CD8-positive, alpha-beta memory T cell (primary cell): ENCODE measurements at regions not wholly inside any gene's neighbourhood (a gene's known extent, or its start where the extent isn't known, plus 50 kb on each side); places are given as distances from the start of the nearest gene placed in this dataset.

Source experiments
- CTCF ChIA-PET: fragments of 350-600 bp; sonication (Branson Sonifier 250); formaldehyde crosslinking; loops from one replicate; lab custom pipeline; 2021; ENCODE audit warnings: antibody characterized with exemption; lab: Charles Lee
- POLR2A ChIA-PET: fragments of 350-600 bp; sonication (Branson Sonifier 250); formaldehyde crosslinking; loops from one replicate; lab custom pipeline; 2021; ENCODE audit warnings: antibody characterized with exemption; lab: Charles Lee
- DNase-seq, 5 donors: peaks; one replicate each; pipeline versions ENCODE4 v3.0.0 to v3.0.0-alpha.2; 2020 to 2022; ENCODE audit warnings: mixed read lengths in 1 of 5
- H3K27ac ChIP-seq: one replicate; pipeline ENCODE4 v1.7.0; 2013; ENCODE audit warnings: low read depth, mild to moderate bottlenecking, low read length, moderate library complexity
- H3K27me3 ChIP-seq: 2 replicates; pipeline ENCODE4 v1.7.0; 2013; ENCODE audit warnings: low read length, mild to moderate bottlenecking; ENCODE audit not compliant: insufficient read depth, poor library complexity, severe bottlenecking
- H3K36me3 ChIP-seq: 2 replicates; pipeline ENCODE4 v1.7.0; 2013; ENCODE audit warnings: mild to moderate bottlenecking, low read length, moderate library complexity; ENCODE audit not compliant: insufficient read depth
- H3K4me1 ChIP-seq: 2 replicates; pipeline ENCODE4 v1.7.0; 2013; ENCODE audit warnings: mild to moderate bottlenecking, low read length, moderate library complexity; ENCODE audit not compliant: insufficient read depth
- H3K4me3 ChIP-seq: 2 replicates; pipeline ENCODE4 v1.7.0; 2013; ENCODE audit warnings: mild to moderate bottlenecking, low read length
- H3K9me3 ChIP-seq: 2 replicates; pipeline ENCODE4 v1.7.0; 2013; ENCODE audit warnings: mild to moderate bottlenecking, low read length
- H3K27ac Mint-ChIP-seq, 8 donors: one replicate each; pipeline ENCODE4 v1.8.0; 2020 to 2021; ENCODE audit warnings: mixed read lengths in 8 of 8, mild to moderate bottlenecking in 6 of 8, inconsistent platforms in 3 of 8, moderate library complexity in 3 of 8
- H3K27me3 Mint-ChIP-seq, 2 donors: one replicate each; pipeline ENCODE4 v1.8.0; 2020 to 2021; ENCODE audit warnings: mixed read lengths in 2 of 2, mild to moderate bottlenecking in 1 of 2, moderate library complexity in 1 of 2
- H3K36me3 Mint-ChIP-seq, 3 donors: one replicate each; pipeline ENCODE4 v1.8.0; 2020 to 2021; ENCODE audit warnings: mixed read lengths in 3 of 3, inconsistent platforms in 1 of 3, mild to moderate bottlenecking in 1 of 3
- H3K4me1 Mint-ChIP-seq, 3 donors: one replicate each; pipeline ENCODE4 v1.8.0; 2020 to 2021; ENCODE audit warnings: mixed read lengths in 3 of 3, inconsistent platforms in 1 of 3, mild to moderate bottlenecking in 1 of 3
- H3K4me3 Mint-ChIP-seq, 7 donors: one replicate each; pipeline ENCODE4 v1.8.0; 2020 to 2021; ENCODE audit warnings: mixed read lengths in 7 of 7, mild to moderate bottlenecking in 6 of 7, moderate library complexity in 4 of 7, inconsistent platforms in 2 of 7
- H3K9me3 Mint-ChIP-seq, 5 donors: one replicate each; pipeline ENCODE4 v1.8.0; 2020 to 2022; ENCODE audit warnings: mixed read lengths in 5 of 5, mild to moderate bottlenecking in 3 of 5, moderate library complexity in 2 of 5, inconsistent platforms in 1 of 5

GRCh38 chrX:40433160-40433559, 147.6 kb upstream of the ATP6AP2 start:
- Mint-ChIP-seq H3K36me3 (peaks cover 0 to 13% (median 0%) of the 10 kb centered on the region in 3 donors), H3K27me3 (peaks cover 0 to 10% of the 10 kb centered on the region in 2 donors), H3K4me1 (no peaks in the 10 kb centered on the region), H3K9me3 (peaks cover 0 to 9% (median 2%) of the 10 kb centered on the region in 5 donors), H3K27ac (peak overlapping the region in 1 of 8 donors; percentile 47), H3K4me3 (no peak overlapping the region)
- DNase-seq, result no peak
- ChIA-PET CTCF (no interaction called here), POLR2A (no interaction called here)
- no peaks in the 10 kb centered on the region for H3K4me1 ChIP-seq
- H3K27me3 ChIP-seq, result no peaks in the 10 kb centered on the region
- H3K27ac ChIP-seq, result no peak overlapping the region
- H3K4me3 ChIP-seq, result no peak overlapping the region
- H3K36me3 ChIP-seq, result no peaks in the 10 kb centered on the region
- no peaks in the 10 kb centered on the region for H3K9me3 ChIP-seq

GRCh38 chrX:40424259-40424658, 156.5 kb upstream of the ATP6AP2 start:
- Histone ChIP-seq H3K27me3 (no peaks in the 10 kb centered on the region), H3K4me3 (no peak overlapping the region), H3K27ac (no peak overlapping the region), H3K9me3 (no peaks in the 10 kb centered on the region), H3K4me1 (no peaks in the 10 kb centered on the region), H3K36me3 (no peaks in the 10 kb centered on the region)
- DNase-seq, result no peak
- H3K4me3 Mint-ChIP-seq, result no peak overlapping the region
- peaks cover 0 to 4% (median under 1%) of the 10 kb centered on the region in 3 donors for H3K4me1 Mint-ChIP-seq
- peak overlapping the region in 1 of 8 donors; percentile 41 for H3K27ac Mint-ChIP-seq
- peaks cover 0 to 12% (median 0%) of the 10 kb centered on the region in 3 donors for H3K36me3 Mint-ChIP-seq
- H3K9me3 Mint-ChIP-seq, result peaks cover 0 to 16% (median 2%) of the 10 kb centered on the region in 5 donors
- POLR2A ChIA-PET, result no interaction called here
- peaks cover 0 to 11% of the 10 kb centered on the region in 2 donors for H3K27me3 Mint-ChIP-seq
- CTCF ChIA-PET, result no interaction called here

- H3K9me3 ChIP-seq, result no peaks in the 10 kb centered on the region
- POLR2A ChIA-PET, result no interaction called here
- no peak overlapping the region for H3K27ac Mint-ChIP-seq
- peaks cover 0 to 8% (median 2%) of the 10 kb centered on the region in 5 donors for H3K9me3 Mint-ChIP-seq
- H3K27ac ChIP-seq, result no peak overlapping the region
- no peak overlapping the region for H3K4me3 Mint-ChIP-seq
- DNase-seq, result no peak
- H3K36me3 ChIP-seq, result no peaks in the 10 kb centered on the region
- peaks cover 0 to 8% (median 0%) of the 10 kb centered on the region in 3 donors for H3K36me3 Mint-ChIP-seq
- no peaks in the 10 kb centered on the region for H3K4me1 ChIP-seq
- H3K27me3 ChIP-seq, result no peaks in the 10 kb centered on the region
- no peak overlapping the region for H3K4me3 ChIP-seq
- peaks cover 0 to 11% of the 10 kb centered on the region in 2 donors for H3K27me3 Mint-ChIP-seq
- peaks cover 9 to 14% (median 9%) of the 10 kb centered on the region in 3 donors for H3K4me1 Mint-ChIP-seq
- CTCF ChIA-PET, result no interaction called here
Measured at GRCh38 chrX:40423299-40423698, 157.5 kb upstream of the ATP6AP2 start.

- no peak for DNase-seq
- ChIA-PET CTCF (no interaction called here), POLR2A (no interaction called here)
- H3K27ac Mint-ChIP-seq, result no peak overlapping the region
- H3K9me3 Mint-ChIP-seq, result peaks cover 0 to 5% (median 2%) of the 10 kb centered on the region in 5 donors
- Histone ChIP-seq H3K27me3 (no peaks in the 10 kb centered on the region), H3K4me1 (no peaks in the 10 kb centered on the region), H3K9me3 (no peaks in the 10 kb centered on the region), H3K27ac (no peak overlapping the region), H3K4me3 (no peak overlapping the region), H3K36me3 (no peaks in the 10 kb centered on the region)
- H3K27me3 Mint-ChIP-seq, result peaks cover 0 to 11% of the 10 kb centered on the region in 2 donors
- peaks cover 0 to 1% (median 0%) of the 10 kb centered on the region in 3 donors for H3K36me3 Mint-ChIP-seq
- H3K4me1 Mint-ChIP-seq, result peaks cover 9 to 17% (median 17%) of the 10 kb centered on the region in 3 donors
- no peak overlapping the region for H3K4me3 Mint-ChIP-seq
Measured at GRCh38 chrX:40422021-40422420, 158.7 kb upstream of the ATP6AP2 start.

GRCh38 chrX:40420899-40421729, 159.7 kb upstream of the ATP6AP2 start:
- no peaks in the 10 kb centered on the region for H3K27me3 ChIP-seq
- ChIA-PET CTCF (no interaction called here), POLR2A (no interaction called here)
- peaks cover 0 to 10% of the 10 kb centered on the region in 2 donors for H3K27me3 Mint-ChIP-seq
- H3K9me3 Mint-ChIP-seq, result peaks cover 0 to 3% (median 0%) of the 10 kb centered on the region in 5 donors
- H3K9me3 ChIP-seq, result no peaks in the 10 kb centered on the region
- H3K4me1 ChIP-seq, result no peaks in the 10 kb centered on the region
- H3K4me1 Mint-ChIP-seq, result peaks cover 9 to 17% (median 17%) of the 10 kb centered on the region in 3 donors
- H3K36me3 ChIP-seq, result no peaks in the 10 kb centered on the region
- no peak overlapping the region for H3K27ac Mint-ChIP-seq
- no peak overlapping the region for H3K4me3 ChIP-seq
- H3K36me3 Mint-ChIP-seq, result no peaks in the 10 kb centered on the region
- DNase-seq, result no peak
- H3K4me3 Mint-ChIP-seq, result no peak overlapping the region
- no peak overlapping the region for H3K27ac ChIP-seq

GRCh38 chrX:40418813-40419195, 162.0 kb upstream of the ATP6AP2 start:
- Mint-ChIP-seq H3K27ac (no peak overlapping the region), H3K4me3 (no peak overlapping the region), H3K36me3 (no peaks in the 10 kb centered on the region), H3K4me1 (peaks cover 9 to 17% (median 17%) of the 10 kb centered on the region in 3 donors), H3K27me3 (peaks cover 0 to 7% of the 10 kb centered on the region in 2 donors), H3K9me3 (no peaks in the 10 kb centered on the region)
- POLR2A ChIA-PET, result no interaction called here
- Histone ChIP-seq H3K27ac (no peak overlapping the region), H3K9me3 (no peaks in the 10 kb centered on the region), H3K4me3 (no peak overlapping the region), H3K36me3 (no peaks in the 10 kb centered on the region), H3K27me3 (no peaks in the 10 kb centered on the region), H3K4me1 (no peaks in the 10 kb centered on the region)
- CTCF ChIA-PET, result no interaction called here
- DNase-seq, result peak in 3 of 5 donors; percentile 1 to 13 (median 1)

- Histone ChIP-seq H3K27ac (no peak overlapping the region), H3K27me3 (no peaks in the 10 kb centered on the region), H3K36me3 (no peaks in the 10 kb centered on the region), H3K4me1 (no peaks in the 10 kb centered on the region), H3K4me3 (no peak overlapping the region), H3K9me3 (no peaks in the 10 kb centered on the region)
- ChIA-PET CTCF (no interaction called here), POLR2A (no interaction called here)
- H3K27ac Mint-ChIP-seq, result no peak overlapping the region
- H3K4me3 Mint-ChIP-seq, result no peak overlapping the region
- H3K27me3 Mint-ChIP-seq, result peaks cover 0 to 12% of the 10 kb centered on the region in 2 donors
- DNase-seq, result no peak
- H3K9me3 Mint-ChIP-seq, result no peaks in the 10 kb centered on the region
- no peaks in the 10 kb centered on the region for H3K36me3 Mint-ChIP-seq
- peaks cover 9 to 17% (median 17%) of the 10 kb centered on the region in 3 donors for H3K4me1 Mint-ChIP-seq
Measured at GRCh38 chrX:40418146-40418812, 162.5 kb upstream of the ATP6AP2 start.

GRCh38 chrX:40415675-40416074, 165.1 kb upstream of the ATP6AP2 start:
- Histone ChIP-seq H3K4me1 (no peaks in the 10 kb centered on the region), H3K27me3 (no peaks in the 10 kb centered on the region), H3K9me3 (no peaks in the 10 kb centered on the region), H3K27ac (no peak overlapping the region), H3K36me3 (no peaks in the 10 kb centered on the region), H3K4me3 (no peak overlapping the region)
- DNase-seq, result no peak
- Mint-ChIP-seq H3K27me3 (peaks cover 0 to 9% of the 10 kb centered on the region in 2 donors), H3K4me3 (no peak overlapping the region), H3K4me1 (peaks cover 9 to 17% (median 17%) of the 10 kb centered on the region in 3 donors), H3K36me3 (no peaks in the 10 kb centered on the region), H3K9me3 (no peaks in the 10 kb centered on the region), H3K27ac (no peak overlapping the region)
- CTCF ChIA-PET, result no interaction called here
- POLR2A ChIA-PET, result no interaction called here
